Breast epithelium (tissue), 4 donors: ENCODE measurements at regions not wholly inside any gene's neighbourhood (a gene's known extent, or its start where the extent isn't known, plus 50 kb on each side); places are given as distances from the start of the nearest gene placed in this dataset.

Source experiments
- DNase-seq, 2 donors: peaks; one replicate each; pipeline ENCODE4 v3.0.0-alpha.2; 2019; ENCODE audit warnings: low spot score in 2 of 2
- H3K27ac ChIP-seq, 2 donors: fragments of 200-600 bp; sonication (generic) in 1 of 2; one replicate each; pipeline ENCODE4 v1.5.1; 2016 to 2019; ENCODE audit warnings: mild to moderate bottlenecking in 1 of 2
- H3K27me3 ChIP-seq, 2 donors: fragments of 200-600 bp; sonication (generic) in 1 of 2; one replicate each; pipeline versions ENCODE4 v1.5.1 to v1.6.0; 2017 to 2019; ENCODE audit warnings: control low read depth in 1 of 2, mild to moderate bottlenecking in 1 of 2
- H3K36me3 ChIP-seq: fragments of 200-600 bp; one replicate; pipeline ENCODE4 v1.5.1; 2019
- H3K4me1 ChIP-seq, 2 donors: fragments of 200-600 bp; sonication (generic); one replicate each; pipeline ENCODE4 v1.5.1; 2016 to 2019; ENCODE audit warnings: control low read depth in 1 of 2
- H3K4me3 ChIP-seq, 3 donors: fragments of 200-600 bp; sonication (generic); 1 replicate in 2 of 3; 2 replicates in 1 of 3; pipeline ENCODE4 v1.5.1; 2016 to 2019; ENCODE audit warnings: mild to moderate bottlenecking in 3 of 3, moderate library complexity in 2 of 3
- H3K9me3 ChIP-seq, 2 donors: fragments of 200-600 bp; sonication (generic) in 1 of 2; one replicate each; pipeline ENCODE4 v1.5.1; 2016 to 2019; ENCODE audit warnings: control low read depth in 1 of 2
- POLR2A ChIP-seq: fragments of 450-650 bp; IDR thresholded peaks from one replicate; pipeline ENCODE4 v1.6.1; 2016; ENCODE audit warnings: antibody characterized with exemption, mild to moderate bottlenecking, moderate library complexity
- POLR2AphosphoS5 ChIP-seq, 3 donors: sonication (generic); formaldehyde crosslinking; IDR thresholded peaks; one replicate each; pipeline ENCODE4 v1.6.1; 2017; ENCODE audit warnings: antibody characterized with exemption in 3 of 3
- intact Hi-C: fragments of 100-400 bp; cut with DNase I; formaldehyde crosslinking; loops from one replicate; pipeline ENCODE4 v1.15.1; 2023; ENCODE audit warnings: low total_unique reads
- TF ChIP-seq, protein P1 (sequence below), 3 donors: fragments of 450-650 bp; IDR thresholded peaks; one replicate each; pipeline ENCODE4 v1.5.1; 2016 to 2017; ENCODE audit warnings: antibody characterized with exemption in 3 of 3, mild to moderate bottlenecking in 3 of 3, moderate library complexity in 3 of 3

DNA sequence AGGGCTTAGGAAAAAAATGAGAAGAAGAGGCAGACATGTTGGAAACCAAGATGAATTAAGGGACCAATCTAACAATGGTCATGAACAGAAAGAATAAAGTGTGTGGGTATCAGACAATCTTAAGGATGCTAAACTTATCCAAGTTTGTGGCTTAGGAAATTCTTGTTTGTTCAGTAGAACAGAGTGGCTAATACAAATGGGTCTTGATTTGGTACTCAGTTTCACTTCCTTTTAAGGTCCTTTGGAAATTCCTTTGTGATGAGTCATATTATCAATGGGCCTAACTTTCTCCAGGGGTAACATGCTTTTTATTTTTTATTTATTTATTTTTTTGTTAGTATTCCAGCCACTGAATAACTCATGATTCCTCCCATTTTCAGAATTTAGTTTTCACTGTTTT, 1154.7 kb upstream of the FLRT2 start:
- H3K36me3 ChIP-seq: no peaks in the 10 kb centered on the region
- intact Hi-C loops: no loop called here
- H3K27me3 ChIP-seq: no peaks in the 10 kb centered on the region
- no peaks in the 10 kb centered on the region for H3K9me3 ChIP-seq
- H3K4me3 ChIP-seq: no peak overlapping the region
- no peak overlapping the region for H3K27ac ChIP-seq
- H3K4me1 ChIP-seq: no peaks in the 10 kb centered on the region
- TF ChIP-seq POLR2A (no peak), POLR2AphosphoS5 (IDR thresholded peaks at IDR 0.05) (no peak)
- TF ChIP-seq, protein P1, sequence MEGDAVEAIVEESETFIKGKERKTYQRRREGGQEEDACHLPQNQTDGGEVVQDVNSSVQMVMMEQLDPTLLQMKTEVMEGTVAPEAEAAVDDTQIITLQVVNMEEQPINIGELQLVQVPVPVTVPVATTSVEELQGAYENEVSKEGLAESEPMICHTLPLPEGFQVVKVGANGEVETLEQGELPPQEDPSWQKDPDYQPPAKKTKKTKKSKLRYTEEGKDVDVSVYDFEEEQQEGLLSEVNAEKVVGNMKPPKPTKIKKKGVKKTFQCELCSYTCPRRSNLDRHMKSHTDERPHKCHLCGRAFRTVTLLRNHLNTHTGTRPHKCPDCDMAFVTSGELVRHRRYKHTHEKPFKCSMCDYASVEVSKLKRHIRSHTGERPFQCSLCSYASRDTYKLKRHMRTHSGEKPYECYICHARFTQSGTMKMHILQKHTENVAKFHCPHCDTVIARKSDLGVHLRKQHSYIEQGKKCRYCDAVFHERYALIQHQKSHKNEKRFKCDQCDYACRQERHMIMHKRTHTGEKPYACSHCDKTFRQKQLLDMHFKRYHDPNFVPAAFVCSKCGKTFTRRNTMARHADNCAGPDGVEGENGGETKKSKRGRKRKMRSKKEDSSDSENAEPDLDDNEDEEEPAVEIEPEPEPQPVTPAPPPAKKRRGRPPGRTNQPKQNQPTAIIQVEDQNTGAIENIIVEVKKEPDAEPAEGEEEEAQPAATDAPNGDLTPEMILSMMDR (IDR thresholded peaks at IDR 0.05): no peak
- DNase-seq: no peak

DNA sequence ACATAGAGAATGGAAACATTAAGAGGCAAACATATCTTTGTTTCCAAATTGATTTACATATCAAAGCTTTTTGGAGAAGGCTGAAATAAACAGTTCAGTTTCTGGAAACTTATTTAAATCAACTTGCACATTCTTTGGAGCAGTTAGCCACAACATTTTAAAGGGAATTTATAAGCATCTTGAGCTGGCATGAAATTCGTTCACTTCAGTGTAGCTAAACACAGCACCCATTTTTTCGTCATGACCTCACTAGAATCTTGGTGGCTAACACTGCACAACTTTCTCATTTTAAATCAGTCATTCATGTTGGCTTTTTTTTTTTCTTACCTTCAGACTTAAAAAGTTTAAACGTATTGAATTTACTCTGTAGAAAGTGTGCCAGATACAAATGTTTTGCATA, 1139.9 kb upstream of the FLRT2 start:
- no peak for TF ChIP-seq POLR2A
- TF ChIP-seq, protein P1 (IDR thresholded peaks at IDR 0.05): no peak
- H3K36me3 ChIP-seq: no peaks in the 10 kb centered on the region
- H3K4me3 ChIP-seq: no peak overlapping the region
- peaks cover 0 to 4% of the 10 kb centered on the region in 2 donors for H3K9me3 ChIP-seq
- intact Hi-C loops: no loop called here
- no peak for DNase-seq
- H3K4me1 ChIP-seq: no peaks in the 10 kb centered on the region
- no peak overlapping the region for H3K27ac ChIP-seq
- H3K27me3 ChIP-seq: no peaks in the 10 kb centered on the region

DNA sequence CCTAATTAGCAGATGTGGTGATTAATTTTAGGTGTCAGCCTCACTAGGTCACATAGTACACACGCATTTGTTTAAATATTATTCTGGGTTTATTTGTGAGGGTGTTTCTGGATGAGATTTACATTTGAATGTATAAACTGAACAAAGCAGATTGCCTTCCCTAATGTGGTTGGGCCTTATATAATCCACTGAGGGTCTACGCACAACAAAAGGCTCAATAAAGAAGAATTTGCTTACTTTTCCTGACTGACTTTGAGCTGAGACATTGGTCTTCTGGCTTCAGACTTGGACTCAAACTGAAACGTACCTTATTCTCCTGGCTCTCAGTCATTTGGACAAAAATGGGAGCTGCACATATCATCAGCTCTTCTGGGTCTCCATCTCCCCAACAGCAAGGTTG, 1132.3 kb upstream of the FLRT2 start:
- TF ChIP-seq POLR2AphosphoS5 (IDR thresholded peaks at IDR 0.05): no peak
- TF ChIP-seq POLR2A: no peak
- TF ChIP-seq, protein P1 (IDR thresholded peaks at IDR 0.05): no peak

DNA sequence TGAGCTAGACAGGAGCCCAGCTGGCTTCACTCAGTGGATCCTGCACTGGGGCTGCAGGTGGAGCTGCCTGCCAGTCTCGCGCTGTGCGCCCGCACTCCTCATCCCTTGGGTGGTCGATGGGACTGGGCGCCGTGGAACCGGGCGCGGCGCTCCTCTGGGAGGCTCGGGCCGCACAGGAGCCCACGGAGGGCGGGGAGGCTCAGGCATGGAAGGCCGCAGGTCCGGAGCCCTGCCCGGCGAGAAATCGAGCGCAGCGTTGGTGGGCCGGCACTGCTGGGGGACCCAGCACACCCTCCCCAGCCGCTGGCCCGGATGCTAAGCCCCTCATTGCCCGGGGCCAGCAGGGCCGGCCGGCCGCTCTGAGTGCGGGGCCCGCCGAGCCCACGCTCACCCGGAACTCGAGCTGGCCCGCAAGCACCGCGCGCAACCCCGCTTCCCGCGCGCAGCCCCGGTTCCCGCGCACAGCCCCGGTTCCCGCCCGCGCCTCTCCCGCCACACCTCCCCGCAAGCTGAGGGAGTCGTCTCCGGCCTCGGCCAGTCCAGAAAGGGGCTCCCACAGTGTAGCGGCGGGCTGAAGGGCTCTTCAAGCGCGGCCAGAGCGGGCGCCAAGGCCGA, 1130.5 kb upstream of the FLRT2 start:
- intact Hi-C loops: no loop called here
- peaks cover 0 to 8% of the 10 kb centered on the region in 2 donors for H3K9me3 ChIP-seq
- H3K27ac ChIP-seq: no peak overlapping the region
- DNase-seq: no peak
- TF ChIP-seq POLR2A (no peak), POLR2AphosphoS5 (IDR thresholded peaks at IDR 0.05) (no peak)
- TF ChIP-seq, protein P1 (IDR thresholded peaks at IDR 0.05): no peak
- no peaks in the 10 kb centered on the region for H3K36me3 ChIP-seq
- H3K4me3 ChIP-seq: no peak overlapping the region
- no peaks in the 10 kb centered on the region for H3K4me1 ChIP-seq
- no peaks in the 10 kb centered on the region for H3K27me3 ChIP-seq

More for the DNA sequence above, 1132.3 kb upstream of the FLRT2 start:
- Histone ChIP-seq H3K9me3 (peaks cover 0 to 8% of the 10 kb centered on the region in 2 donors), H3K27ac (no peak overlapping the region), H3K27me3 (no peaks in the 10 kb centered on the region), H3K36me3 (no peaks in the 10 kb centered on the region), H3K4me1 (no peaks in the 10 kb centered on the region), H3K4me3 (no peak overlapping the region)
- intact Hi-C loops: no loop called here
- no peak for DNase-seq

DNA sequence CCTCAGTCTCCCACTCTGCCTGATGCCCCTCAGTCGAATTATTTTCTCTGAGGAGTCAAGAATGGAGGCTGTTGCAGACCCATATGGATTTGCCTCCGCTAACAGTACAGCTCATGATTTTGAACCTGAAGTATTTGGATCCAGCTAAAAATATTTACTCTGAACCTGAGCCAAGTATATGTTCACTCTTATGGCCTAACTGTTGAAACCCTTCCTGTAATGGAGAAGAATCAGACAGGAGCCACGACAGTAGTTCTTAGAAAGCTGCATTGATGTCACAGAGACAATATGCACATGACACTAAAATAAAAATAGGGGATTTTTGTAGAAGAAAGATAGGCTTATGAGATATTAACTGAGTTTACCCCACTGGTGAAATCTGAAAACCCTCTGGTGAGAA, 1128.3 kb upstream of the FLRT2 start:
- H3K36me3 ChIP-seq: no peaks in the 10 kb centered on the region
- DNase-seq: no peak
- H3K4me1 ChIP-seq: no peaks in the 10 kb centered on the region
- peaks cover 0 to 8% of the 10 kb centered on the region in 2 donors for H3K9me3 ChIP-seq
- H3K4me3 ChIP-seq: no peak overlapping the region
- H3K27me3 ChIP-seq: no peaks in the 10 kb centered on the region
- intact Hi-C loops: loop anchor here (5.0 kb wide), 1 partner anchor 169 kb away; no protein-coding TSS in a partner anchor
- TF ChIP-seq POLR2AphosphoS5 (IDR thresholded peaks at IDR 0.05): no peak
- H3K27ac ChIP-seq: no peak overlapping the region
